Neural cell (in vitro differentiated cells): ENCODE measurements at regions not wholly inside any gene's neighbourhood (a gene's known extent, or its start where the extent isn't known, plus 50 kb on each side); places are given as distances from the start of the nearest gene placed in this dataset.

Experiments used
- H2AFZ ChIP-seq: fragments of 200-600, 300-800 bp; sonication (generic), shearing (Covaris generic); 2 replicates; pipeline ENCODE4 v1.6.0; 2014; ENCODE audit warnings: low read depth, mild to moderate bottlenecking, antibody characterized with exemption, low read length, moderate library complexity
- H3F3A ChIP-seq: fragments of 200-600 bp; shearing (Covaris generic); 2 replicates; pipeline ENCODE4 v1.6.1; 2016; ENCODE audit warnings: mild to moderate bottlenecking, moderate library complexity, mixed read lengths, antibody characterized with exemption, low read length; ENCODE audit not compliant: insufficient read depth, poor library complexity, severe bottlenecking
- H3K27ac ChIP-seq: fragments of 200-600, 300-800 bp; sonication (generic), shearing (Covaris generic); 2 replicates; pipeline ENCODE4 v1.5.1; 2014; ENCODE audit warnings: mild to moderate bottlenecking, low read length, moderate library complexity
- H3K27me3 ChIP-seq: fragments of 300-800, 200-600 bp; sonication (generic), shearing (Covaris generic); 2 replicates; pipeline ENCODE4 v1.6.0; 2014; ENCODE audit warnings: mild to moderate bottlenecking, low read depth, low read length, moderate library complexity; ENCODE audit not compliant: insufficient read depth
- H3K36me3 ChIP-seq: fragments of 300-800, 200-600 bp; sonication (generic), shearing (Covaris generic); 2 replicates; pipeline ENCODE4 v1.5.1; 2014; ENCODE audit warnings: mild to moderate bottlenecking, antibody characterized with exemption, low read length, moderate library complexity; ENCODE audit not compliant: insufficient read depth
- H3K4me2 ChIP-seq: fragments of 300-800, 200-600 bp; sonication (generic), shearing (Covaris generic); 2 replicates; pipeline ENCODE4 v1.6.0; 2014; ENCODE audit warnings: mild to moderate bottlenecking, low read length
- H3K4me3 ChIP-seq: fragments of 300-800, 200-600 bp; sonication (generic), shearing (Covaris generic); 2 replicates; pipeline ENCODE4 v1.5.1; 2014; ENCODE audit warnings: mild to moderate bottlenecking, low read length, moderate library complexity
- H3K79me2 ChIP-seq: fragments of 200-600 bp; shearing (Covaris generic); replicated peaks from 2 replicates; pipeline ENCODE4 v1.6.0; 2014; ENCODE audit warnings: mild to moderate bottlenecking, low read length, moderate library complexity; ENCODE audit not compliant: insufficient read depth
- H3K9ac ChIP-seq: fragments of 300-800, 200-600 bp; sonication (generic), shearing (Covaris generic); 2 replicates; pipeline ENCODE4 v1.6.1; 2016; ENCODE audit warnings: mild to moderate bottlenecking, low read length, mixed read lengths
- H3K9me2 ChIP-seq: fragments of 200-600 bp; shearing (Covaris generic); 2 replicates; pipeline ENCODE4 v1.6.1; 2016; ENCODE audit warnings: mild to moderate bottlenecking, low read length, mixed read lengths; ENCODE audit not compliant: insufficient read depth
- H3K9me3 ChIP-seq: fragments of 200-600, 300-800 bp; sonication (generic), shearing (Covaris generic); 2 replicates; pipeline ENCODE4 v1.6.1; 2016; ENCODE audit warnings: mild to moderate bottlenecking, mixed run types, low read length, moderate library complexity, mixed read lengths
- H4K20me1 ChIP-seq: fragments of 200-600 bp; shearing (Covaris generic); 2 replicates; pipeline ENCODE4 v1.6.1; 2016; ENCODE audit warnings: mild to moderate bottlenecking, mixed run types; ENCODE audit not compliant: insufficient read depth
- CTCF ChIP-seq: fragments of 450-650 bp; IDR thresholded peaks from 2 replicates; pipeline ENCODE4 v1.5.1; 2014; ENCODE audit warnings: antibody characterized with exemption, mild to moderate bottlenecking, moderate library complexity; ENCODE audit not compliant: poor library complexity, severe bottlenecking
- EP300 ChIP-seq: fragments of 450-650 bp; conservative IDR thresholded peaks from 2 replicates; pipeline ENCODE4 v1.6.1; 2014; ENCODE audit warnings: antibody characterized with exemption, mild to moderate bottlenecking, moderate library complexity; ENCODE audit not compliant: poor library complexity, severe bottlenecking
- EZH2 ChIP-seq: fragments of 200-600, 300-800 bp; shearing (Covaris generic), sonication (generic); IDR thresholded peaks from 2 replicates; pipeline ENCODE4 v1.6.1; 2014; ENCODE audit warnings: antibody characterized with exemption, low read length, borderline replicate concordance, mild to moderate bottlenecking; ENCODE audit not compliant: insufficient read depth, poor library complexity, severe bottlenecking
- MXI1 ChIP-seq: fragments of 450-650 bp; conservative IDR thresholded peaks from 2 replicates; pipeline ENCODE4 v1.6.1; 2014; ENCODE audit warnings: antibody characterized with exemption, mild to moderate bottlenecking; ENCODE audit not compliant: poor library complexity, severe bottlenecking
- POLR2AphosphoS5 ChIP-seq: IDR thresholded peaks from 2 replicates; pipeline ENCODE4 v1.6.1; 2012
- RAD21 ChIP-seq: fragments of 450-650 bp; conservative IDR thresholded peaks from 2 replicates; pipeline ENCODE4 v1.6.1; 2014; ENCODE audit warnings: antibody characterized with exemption, mild to moderate bottlenecking, moderate library complexity
- REST ChIP-seq: IDR thresholded peaks from 2 replicates; pipeline ENCODE4 v1.6.1; 2012; ENCODE audit warnings: borderline replicate concordance
- SMC3 ChIP-seq: fragments of 450-650 bp; conservative IDR thresholded peaks from 2 replicates; pipeline ENCODE4 v1.6.1; 2014; ENCODE audit warnings: antibody characterized with exemption, mild to moderate bottlenecking, moderate library complexity; ENCODE audit not compliant: poor library complexity
- TAF1 ChIP-seq: IDR thresholded peaks from 2 replicates; pipeline ENCODE4 v1.6.1; 2012; ENCODE audit warnings: low read depth

- Histone ChIP-seq H3K27me3 (no peaks in the 10 kb centered on the region), H3K27ac (no peak overlapping the region), H4K20me1 (no peaks in the 10 kb centered on the region), H3K4me3 (no peak overlapping the region), H3K4me2 (no peak overlapping the region), H3K9me2 (no peaks in the 10 kb centered on the region), H3K9me3 (no peaks in the 10 kb centered on the region), H3F3A (no peaks in the 10 kb centered on the region), H3K79me2 (no peaks in the 10 kb centered on the region), H3K9ac (no peak overlapping the region), H3K36me3 (no peaks in the 10 kb centered on the region), H2AFZ (no peak overlapping the region)
- no peak for TF ChIP-seq MXI1
- no peak for TF ChIP-seq EP300
- TF ChIP-seq SMC3: no peak
- no peak for TF ChIP-seq RAD21
Observed at GRCh38 chrX:43188296-43188695, 410.3 kb upstream of the PPP1R2C start.

GRCh38 chrX:43211570-43211969 is 433.6 kb upstream of the PPP1R2C start:
- H3F3A ChIP-seq: no peaks in the 10 kb centered on the region
- no peaks in the 10 kb centered on the region for H3K79me2 ChIP-seq
- TF ChIP-seq EZH2: no peak
- no peak for TF ChIP-seq MXI1
- TF ChIP-seq POLR2AphosphoS5: no peak
- no peak overlapping the region for H3K9ac ChIP-seq
- no peaks in the 10 kb centered on the region for H3K9me3 ChIP-seq
- no peak overlapping the region for H3K4me3 ChIP-seq
- no peak overlapping the region for H3K27ac ChIP-seq
- no peaks in the 10 kb centered on the region for H4K20me1 ChIP-seq
- H3K36me3 ChIP-seq: no peaks in the 10 kb centered on the region
- no peaks in the 10 kb centered on the region for H3K27me3 ChIP-seq
- H3K9me2 ChIP-seq: no peaks in the 10 kb centered on the region
- H3K4me2 ChIP-seq: no peak overlapping the region
- no peak overlapping the region for H2AFZ ChIP-seq

- TF ChIP-seq SMC3 (no peak), CTCF (no peak), POLR2AphosphoS5 (no peak), MXI1 (no peak), EZH2 (no peak), REST (no peak), TAF1 (no peak), RAD21 (no peak)
- Histone ChIP-seq H3K79me2 (no peaks in the 10 kb centered on the region), H2AFZ (no peak overlapping the region), H3K4me2 (no peak overlapping the region), H4K20me1 (no peaks in the 10 kb centered on the region), H3K27ac (no peak overlapping the region), H3K27me3 (no peaks in the 10 kb centered on the region), H3K36me3 (no peaks in the 10 kb centered on the region), H3K9ac (no peak overlapping the region), H3K9me3 (no peaks in the 10 kb centered on the region), H3F3A (no peaks in the 10 kb centered on the region), H3K9me2 (no peaks in the 10 kb centered on the region), H3K4me3 (no peak overlapping the region)
Observed at GRCh38 chrX:43218198-43218597, 437.9 kb upstream of the MAOA start.
